Activated CD4-positive, CD25-positive, alpha-beta regulatory T cell treated with anti-CD3 and anti-CD28 coated beads, Interleukin-2, amount 50 U/mL, for 24 hours (primary cell): ENCODE measurements at regions not wholly inside any gene's neighbourhood (a gene's known extent, or its start where the extent isn't known, plus 50 kb on each side); places are given as distances from the start of the nearest gene placed in this dataset.
"Not testable (repeated sequence)": the region's sequence is repeated elsewhere in the genome, so short reads cannot be mapped to it uniquely, and the experiment has no call there.

Experiments used
- ATAC-seq, 2 donors: fragments of 150-1000 bp; cut with Tn5 transposase; one replicate each; pipeline ENCODE4 v1.10.0; 2021; ENCODE audit warnings: mild to moderate bottlenecking in 1 of 2, moderate library complexity in 1 of 2

DNA sequence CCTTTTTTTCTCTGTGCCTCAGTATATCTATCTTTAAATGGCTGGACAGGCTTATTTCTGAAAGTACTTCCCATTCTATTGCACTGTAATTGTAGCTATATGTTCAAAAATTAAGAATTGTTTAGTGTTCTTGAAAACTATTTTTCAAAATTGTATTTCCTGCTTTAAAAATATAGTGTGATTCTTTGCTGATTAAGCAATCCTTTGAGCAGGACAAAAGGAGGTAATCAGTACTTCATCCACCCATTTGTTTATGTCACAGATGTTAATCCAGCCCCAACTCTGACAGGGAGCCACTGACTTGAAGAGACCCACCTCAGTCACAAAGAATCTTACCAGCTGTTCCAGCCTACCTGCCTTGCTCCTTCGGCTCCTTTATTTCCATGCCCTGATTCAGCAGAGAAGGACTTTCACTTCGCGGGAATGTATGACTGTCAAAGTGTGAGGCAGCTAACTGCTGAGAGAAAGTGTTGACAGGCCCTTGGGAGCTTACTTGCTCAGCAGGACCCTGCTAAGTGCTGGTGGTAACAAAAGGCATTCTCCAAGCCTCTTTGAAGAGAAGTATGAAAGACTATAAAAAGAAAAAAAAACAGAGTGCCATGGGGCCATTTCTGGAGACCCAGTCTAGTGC is 393.3 kb upstream of the CYRIA start:
- ATAC-seq, result no peak

GRCh38 chr2:17057109-17058017 is 391.7 kb upstream of the CYRIA start:
- ATAC-seq, result no peak

DNA sequence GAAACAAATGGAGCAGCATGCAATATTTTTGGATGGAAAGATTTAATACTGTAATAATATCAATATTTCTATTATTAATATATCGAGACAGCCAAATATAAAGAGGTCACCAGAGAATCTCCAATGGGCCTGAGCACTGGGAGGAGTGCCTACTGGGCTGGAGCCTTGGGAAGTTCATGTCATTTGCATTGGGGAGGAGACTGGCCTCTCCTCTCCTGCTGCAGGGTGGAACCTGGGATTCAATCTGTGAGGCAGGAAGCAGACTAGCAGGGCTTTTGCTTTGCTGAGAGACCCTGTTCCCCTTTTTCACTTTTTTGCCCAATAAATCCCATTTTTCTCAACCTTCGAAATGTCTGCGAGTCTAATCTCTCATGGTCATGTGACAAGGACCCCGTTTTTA is 390.6 kb upstream of the CYRIA start:
- no peak for ATAC-seq

GRCh38 chr2:17052001-17052400 is 386.4 kb upstream of the CYRIA start:
- no peak for ATAC-seq

GRCh38 chr2:17051538-17051937 is 385.9 kb upstream of the CYRIA start:
- ATAC-seq, result no peak

DNA sequence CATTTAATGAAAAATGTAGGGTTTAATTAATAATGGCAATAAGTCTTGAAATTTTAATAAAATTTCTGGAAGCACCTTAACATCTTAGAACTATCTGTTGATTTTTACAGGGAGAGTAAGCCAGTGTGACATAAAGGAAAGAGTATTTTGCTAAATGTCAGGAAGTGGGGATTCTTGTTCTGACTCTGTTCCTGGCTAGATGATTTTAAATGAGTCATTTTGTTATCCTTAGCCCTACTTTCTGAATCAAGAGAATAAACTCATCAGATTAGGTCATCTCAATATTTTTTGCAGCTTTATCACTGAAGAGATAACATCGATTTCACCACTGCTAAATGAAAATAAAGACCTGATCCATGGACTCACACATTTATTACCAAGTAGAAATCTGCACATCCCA is 377.5 kb upstream of the CYRIA start:
- ATAC-seq, result no peak

GRCh38 chr2:17036361-17036760 is 370.7 kb upstream of the CYRIA start:
- ATAC-seq, result no peak

DNA sequence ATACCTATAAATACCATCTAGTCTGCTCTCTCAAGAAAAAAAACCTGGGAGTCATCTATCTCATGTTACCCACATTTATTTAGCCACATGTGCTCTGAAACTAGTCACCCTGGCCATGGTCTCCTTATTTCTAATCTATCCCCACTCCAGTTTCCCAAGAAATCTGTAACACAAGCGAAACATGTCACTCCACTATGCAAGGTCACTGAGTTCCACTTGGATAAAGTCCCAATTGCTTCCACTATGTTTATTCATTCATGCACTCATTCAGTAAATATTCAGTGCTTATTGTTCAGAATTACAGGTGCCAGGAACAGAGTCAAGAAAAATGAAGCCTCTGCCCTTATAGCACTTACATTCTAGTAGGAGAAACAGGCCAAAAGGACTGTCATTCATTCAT is 369.4 kb upstream of the CYRIA start:
- ATAC-seq, result no peak

DNA sequence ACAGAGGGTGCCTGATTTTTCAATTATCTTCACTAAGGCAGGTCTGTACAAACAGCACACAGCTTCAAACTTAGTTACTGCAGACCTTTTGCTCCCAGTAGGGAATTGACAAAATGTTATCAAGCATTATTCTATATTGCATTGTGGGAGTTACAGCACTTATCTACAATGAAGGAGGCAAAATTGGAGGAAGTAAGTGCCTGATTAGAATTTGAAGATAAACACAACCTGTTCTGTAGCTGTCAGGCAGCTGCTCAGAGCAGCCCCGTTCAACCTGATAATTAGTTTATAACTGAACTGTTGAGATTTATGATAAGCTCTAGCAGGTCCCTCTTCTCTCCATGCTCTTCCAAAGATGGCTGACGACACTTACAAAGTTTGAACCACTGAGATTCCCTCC is 364.4 kb upstream of the CYRIA start:
- no peak for ATAC-seq

DNA sequence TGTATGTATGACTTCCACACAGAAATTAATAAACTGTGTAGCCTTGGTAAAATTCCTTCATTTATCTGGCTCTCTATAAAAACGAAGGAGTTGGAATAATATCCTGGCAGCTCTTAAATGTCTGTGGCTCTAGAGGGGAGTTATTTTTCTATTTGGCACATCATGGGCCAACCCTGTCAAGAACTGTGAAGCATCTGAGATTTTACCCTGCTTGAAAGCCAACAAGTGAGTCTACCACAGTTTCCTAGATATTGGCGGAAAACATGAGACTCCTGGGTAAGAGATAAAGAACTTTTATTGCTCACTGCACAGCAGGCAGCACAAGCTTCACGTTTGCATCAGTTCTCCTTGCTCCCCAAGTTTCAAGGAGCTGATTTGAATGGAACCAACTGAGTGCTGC is 346.7 kb upstream of the CYRIA start:
- ATAC-seq, result no peak

- ATAC-seq, result no peak
These were observed 344.5 kb upstream of the CYRIA start for GRCh38 chr2:17010104-17010503.

GRCh38 chr2:17000184-17000482 is 334.5 kb upstream of the CYRIA start:
- ATAC-seq, result no peak

DNA sequence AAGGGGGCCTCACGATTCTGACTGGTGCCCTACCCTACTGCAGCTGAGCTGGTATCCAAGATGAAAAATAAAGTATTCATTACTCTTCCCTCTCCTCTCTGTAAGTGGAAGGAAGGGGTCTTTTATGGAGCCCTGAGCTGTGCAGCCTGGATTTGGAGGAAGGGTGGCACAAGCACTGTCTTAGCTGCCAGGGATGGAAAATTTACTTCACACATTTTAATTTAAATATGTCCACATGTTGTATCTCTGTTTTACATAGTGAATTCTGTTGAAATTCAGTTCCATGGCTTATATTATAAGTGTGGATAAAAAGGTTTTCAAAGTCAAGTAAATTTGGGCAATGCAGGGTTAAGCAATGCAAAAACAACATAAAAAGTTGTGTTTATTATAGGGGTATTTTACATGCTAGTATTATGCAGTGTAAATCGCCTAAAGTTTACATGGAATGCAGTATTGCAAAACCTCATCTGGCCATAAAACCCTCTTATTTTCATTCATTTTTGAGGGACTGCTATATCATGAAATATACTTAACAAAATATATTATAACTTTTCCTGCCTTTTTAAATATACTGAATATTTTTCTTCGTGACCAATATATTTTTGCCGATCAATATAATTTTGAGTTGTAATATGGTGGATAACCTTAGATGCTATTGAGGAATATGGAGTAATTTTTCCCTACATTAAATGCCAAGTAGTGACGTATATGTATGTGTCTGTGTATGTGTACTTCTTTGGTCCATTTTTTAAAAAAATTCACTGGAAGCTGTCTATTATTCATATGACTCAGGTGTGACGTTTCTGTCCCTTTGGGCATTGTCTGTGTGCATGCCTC is 333.9 kb upstream of the CYRIA start:
- ATAC-seq, result no peak

DNA sequence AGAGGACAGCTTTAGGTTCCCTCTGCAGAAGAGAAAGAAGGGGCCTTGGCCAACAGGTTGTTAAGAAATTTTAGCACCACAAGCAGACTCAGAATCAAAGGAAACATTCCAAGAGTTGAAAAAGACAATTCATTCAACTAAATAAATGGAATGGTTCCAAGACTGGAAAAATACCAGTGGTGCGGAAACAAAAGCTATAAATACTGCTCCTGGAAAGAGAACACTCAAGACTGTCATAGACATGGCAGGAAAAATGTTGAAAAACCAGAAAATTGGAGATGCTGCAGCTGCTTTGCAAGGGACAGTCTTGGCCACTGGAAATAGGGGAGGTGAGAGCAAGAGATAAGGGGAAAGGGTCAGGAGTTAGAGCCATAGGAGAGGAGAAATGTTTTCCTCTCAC is 312.7 kb upstream of the CYRIA start:
- ATAC-seq, result no peak

DNA sequence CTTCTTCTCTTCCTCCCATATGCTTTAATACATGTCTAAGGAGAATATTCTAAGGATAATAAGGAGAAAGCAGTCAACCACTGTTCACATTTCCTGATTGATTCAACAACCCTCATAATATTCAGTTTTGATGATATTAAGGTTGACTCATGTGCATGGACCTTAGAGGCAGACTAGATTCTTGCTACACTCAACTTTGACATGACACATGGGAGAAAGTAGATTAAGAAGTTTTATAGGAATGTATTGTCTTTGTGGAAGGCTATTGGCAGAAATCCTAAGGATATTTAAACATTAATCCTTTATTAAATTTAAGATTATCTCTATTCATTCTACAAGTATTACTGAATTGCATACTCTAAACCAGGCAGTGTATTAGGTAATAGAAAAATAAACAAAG is 309.1 kb upstream of the CYRIA start:
- ATAC-seq, result no peak

GRCh38 chr2:16973586-16974286 is 308.1 kb upstream of the CYRIA start:
- ATAC-seq, result no peak

- no peak for ATAC-seq
These were observed 306.6 kb upstream of the CYRIA start for GRCh38 chr2:16972276-16972675.

- ATAC-seq, result no peak
These were observed 306.1 kb upstream of the CYRIA start for GRCh38 chr2:16971722-16972234.

DNA sequence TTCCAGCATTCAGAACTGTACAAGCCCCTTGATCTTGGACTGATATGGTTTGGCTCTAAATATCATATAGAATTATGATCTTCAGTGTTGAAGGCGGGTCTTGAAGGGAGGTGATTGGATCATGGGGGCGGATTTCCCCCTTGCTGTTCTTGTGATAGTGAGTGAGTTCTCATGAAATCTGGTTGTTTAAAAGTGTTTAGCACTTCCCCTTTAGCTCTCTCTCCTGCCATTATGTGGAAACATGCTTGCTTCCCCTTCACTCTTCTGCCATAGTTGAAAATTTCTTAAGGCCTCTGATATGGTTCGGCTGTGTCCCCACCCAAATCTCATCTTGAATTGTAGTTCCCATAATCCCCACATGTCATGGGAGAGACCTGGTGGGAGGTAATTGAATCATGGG is 305.3 kb upstream of the CYRIA start:
- not testable (repeated sequence) for ATAC-seq

GRCh38 chr2:16962505-16962904 is 296.9 kb upstream of the CYRIA start:
- no peak for ATAC-seq

DNA sequence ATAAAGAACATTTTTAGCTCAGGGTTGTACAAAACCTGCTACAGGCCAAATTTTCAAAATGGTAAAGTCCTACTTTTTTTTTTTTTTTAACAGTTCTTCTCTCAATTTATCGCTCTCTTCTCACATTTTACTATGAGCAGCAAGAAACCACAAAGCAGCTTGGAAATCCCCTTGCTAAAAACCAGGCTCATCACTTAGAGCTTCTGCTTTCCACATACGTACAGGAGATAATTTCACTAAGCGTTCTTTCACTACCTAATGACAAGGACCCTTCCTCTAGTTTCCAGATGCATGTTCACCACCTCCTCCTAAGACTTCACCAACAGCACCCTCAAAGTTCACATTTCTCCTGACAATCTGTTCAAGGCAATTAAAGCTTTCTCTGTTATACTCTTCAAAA is 294.9 kb upstream of the CYRIA start:
- ATAC-seq, result no peak

- ATAC-seq, result no peak
These were observed 292.6 kb upstream of the CYRIA start for GRCh38 chr2:16958266-16958665.

GRCh38 chr2:16952805-16953204 is 287.2 kb upstream of the CYRIA start:
- no peak for ATAC-seq
